PFSK-1 (cell line): ENCODE measurements at regions not wholly inside any gene's neighbourhood (a gene's known extent, or its start where the extent isn't known, plus 50 kb on each side); places are given as distances from the start of the nearest gene placed in this dataset.

ENCODE experiments used
- FOXP2 ChIP-seq: optimal IDR thresholded peaks from 2 replicates; pipeline ENCODE3; 2011; ENCODE audit warnings: borderline replicate concordance, control low read depth, inconsistent platforms; ENCODE audit not compliant: insufficient read depth; ENCODE audit errors: extremely low read length, extremely low read depth
- POLR2AphosphoS5 ChIP-seq: IDR thresholded peaks from 2 replicates; pipeline ENCODE4 v1.6.1; 2012; ENCODE audit warnings: low read depth, mild to moderate bottlenecking, control low read depth, low read length, moderate library complexity
- SIN3A ChIP-seq: IDR thresholded peaks from 2 replicates; pipeline ENCODE4 v1.6.1; 2012; ENCODE audit warnings: mild to moderate bottlenecking, low read length, moderate library complexity, borderline replicate concordance; ENCODE audit not compliant: insufficient read depth
- TAF1 ChIP-seq: IDR thresholded peaks from 2 replicates; pipeline ENCODE4 v1.6.1; 2012; ENCODE audit warnings: low read length, control low read depth, borderline replicate concordance; ENCODE audit not compliant: insufficient read depth
- TF ChIP-seq, protein P1 (sequence below), 2 experiments: IDR thresholded peaks; 2 replicates each; pipeline versions ENCODE4 v1.6.1 to v1.8.0; 2011 to 2012; ENCODE audit warnings: low read depth in 2 of 2, low read length in 2 of 2, control low read depth in 1 of 2, inconsistent platforms in 1 of 2, mild to moderate bottlenecking in 1 of 2, moderate library complexity in 1 of 2; ENCODE audit not compliant: insufficient read depth in 1 of 2

DNA sequence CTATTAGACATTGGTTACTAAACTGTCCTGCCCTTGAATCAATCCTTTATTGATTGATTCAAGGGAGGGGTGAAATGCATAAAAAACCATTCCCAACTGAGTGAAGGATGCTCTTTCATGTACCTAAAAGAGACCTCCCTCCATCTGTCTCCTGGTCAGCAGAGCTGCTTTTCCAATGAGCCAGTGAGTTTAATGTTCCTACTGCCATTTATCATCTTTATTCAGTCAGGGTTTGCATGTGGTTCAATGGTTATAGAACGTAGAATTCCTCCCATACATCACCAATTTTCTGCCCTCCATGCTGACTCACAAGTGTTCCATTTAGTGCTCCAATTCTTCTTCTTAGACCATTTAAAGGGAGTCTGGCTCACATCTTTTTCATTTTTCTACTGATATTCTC lies 199.1 kb upstream of the PCSK5 start:
- TF ChIP-seq TAF1: no peak
- TF ChIP-seq, protein P1, sequence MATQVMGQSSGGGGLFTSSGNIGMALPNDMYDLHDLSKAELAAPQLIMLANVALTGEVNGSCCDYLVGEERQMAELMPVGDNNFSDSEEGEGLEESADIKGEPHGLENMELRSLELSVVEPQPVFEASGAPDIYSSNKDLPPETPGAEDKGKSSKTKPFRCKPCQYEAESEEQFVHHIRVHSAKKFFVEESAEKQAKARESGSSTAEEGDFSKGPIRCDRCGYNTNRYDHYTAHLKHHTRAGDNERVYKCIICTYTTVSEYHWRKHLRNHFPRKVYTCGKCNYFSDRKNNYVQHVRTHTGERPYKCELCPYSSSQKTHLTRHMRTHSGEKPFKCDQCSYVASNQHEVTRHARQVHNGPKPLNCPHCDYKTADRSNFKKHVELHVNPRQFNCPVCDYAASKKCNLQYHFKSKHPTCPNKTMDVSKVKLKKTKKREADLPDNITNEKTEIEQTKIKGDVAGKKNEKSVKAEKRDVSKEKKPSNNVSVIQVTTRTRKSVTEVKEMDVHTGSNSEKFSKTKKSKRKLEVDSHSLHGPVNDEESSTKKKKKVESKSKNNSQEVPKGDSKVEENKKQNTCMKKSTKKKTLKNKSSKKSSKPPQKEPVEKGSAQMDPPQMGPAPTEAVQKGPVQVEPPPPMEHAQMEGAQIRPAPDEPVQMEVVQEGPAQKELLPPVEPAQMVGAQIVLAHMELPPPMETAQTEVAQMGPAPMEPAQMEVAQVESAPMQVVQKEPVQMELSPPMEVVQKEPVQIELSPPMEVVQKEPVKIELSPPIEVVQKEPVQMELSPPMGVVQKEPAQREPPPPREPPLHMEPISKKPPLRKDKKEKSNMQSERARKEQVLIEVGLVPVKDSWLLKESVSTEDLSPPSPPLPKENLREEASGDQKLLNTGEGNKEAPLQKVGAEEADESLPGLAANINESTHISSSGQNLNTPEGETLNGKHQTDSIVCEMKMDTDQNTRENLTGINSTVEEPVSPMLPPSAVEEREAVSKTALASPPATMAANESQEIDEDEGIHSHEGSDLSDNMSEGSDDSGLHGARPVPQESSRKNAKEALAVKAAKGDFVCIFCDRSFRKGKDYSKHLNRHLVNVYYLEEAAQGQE (IDR thresholded peaks at IDR 0.05; ENCODE audit: insufficient read depth in 1 of 2, low read depth in 2 of 2, low read length in 2 of 2): no peak
- no peak for TF ChIP-seq FOXP2
- TF ChIP-seq SIN3A: no peak
- TF ChIP-seq POLR2AphosphoS5: no peak

DNA sequence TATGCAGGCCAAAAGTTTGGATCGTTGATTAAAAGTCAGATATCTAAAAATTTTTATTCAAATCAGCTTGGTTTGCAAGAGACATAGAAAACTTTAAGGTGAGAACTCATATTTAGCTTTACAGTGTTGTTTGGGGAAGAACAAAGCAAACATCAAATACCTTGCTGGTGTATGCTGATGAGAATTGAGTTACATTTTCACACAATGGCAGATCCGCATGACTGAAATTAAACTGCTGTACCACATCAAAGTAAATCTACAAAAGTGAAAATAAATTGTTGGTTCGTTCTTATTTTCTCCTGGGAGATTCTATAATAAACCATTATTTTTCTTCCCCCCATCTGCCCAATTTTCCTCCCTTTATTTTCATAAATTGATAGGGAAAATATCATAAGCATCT lies 198.2 kb upstream of the PCSK5 start:
- no peak for TF ChIP-seq TAF1
- TF ChIP-seq SIN3A: no peak
- TF ChIP-seq FOXP2: no peak
- TF ChIP-seq, protein P1 (IDR thresholded peaks at IDR 0.05; ENCODE audit: insufficient read depth in 1 of 2, low read depth in 2 of 2, low read length in 2 of 2): no peak
- no peak for TF ChIP-seq POLR2AphosphoS5

DNA sequence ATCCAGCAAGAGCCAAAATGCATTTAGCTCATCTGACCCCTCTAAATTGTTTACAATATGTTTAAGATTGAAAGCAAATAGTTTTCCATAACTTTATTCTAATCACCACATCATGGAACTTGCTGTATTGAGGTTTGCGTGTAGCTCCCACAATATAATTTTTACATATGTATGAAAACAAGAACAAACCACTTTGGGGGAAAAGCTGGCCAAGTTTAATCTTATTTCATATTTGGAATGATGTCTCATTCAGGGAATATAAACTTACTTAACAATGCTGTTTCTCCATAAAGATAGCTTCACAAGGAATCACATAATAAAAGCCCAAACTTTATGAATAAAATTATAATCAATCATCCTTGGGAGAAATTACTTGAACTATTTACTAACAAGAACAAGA lies 194.6 kb upstream of the PCSK5 start:
- no peak for TF ChIP-seq SIN3A
- no peak for TF ChIP-seq POLR2AphosphoS5
- TF ChIP-seq, protein P1 (IDR thresholded peaks at IDR 0.05; ENCODE audit: insufficient read depth in 1 of 2, low read depth in 2 of 2, low read length in 2 of 2): no peak
- TF ChIP-seq FOXP2: no peak
- no peak for TF ChIP-seq TAF1

DNA sequence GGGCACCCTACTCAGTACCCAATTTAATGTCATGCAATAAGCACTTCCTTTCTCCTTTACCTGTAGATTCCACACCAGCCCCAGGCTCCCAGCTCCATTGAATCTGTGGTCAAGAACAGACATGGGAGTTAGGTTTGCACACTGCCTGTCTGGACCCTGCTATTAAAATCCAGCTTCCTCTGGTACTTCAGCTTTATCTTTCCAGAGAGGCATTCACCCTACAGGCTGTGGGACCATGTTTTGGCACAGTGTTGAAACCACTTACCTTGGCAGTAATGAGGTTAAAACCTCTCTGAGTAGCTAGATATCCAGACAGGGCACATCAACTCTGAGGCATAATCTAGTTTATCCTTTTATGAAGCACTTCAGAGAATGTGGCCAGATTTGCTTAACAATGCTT lies 191.5 kb upstream of the PCSK5 start:
- TF ChIP-seq SIN3A: no peak
- TF ChIP-seq TAF1: no peak
- no peak for TF ChIP-seq POLR2AphosphoS5
- no peak for TF ChIP-seq FOXP2
- TF ChIP-seq, protein P1 (IDR thresholded peaks at IDR 0.05; ENCODE audit: insufficient read depth in 1 of 2, low read depth in 2 of 2, low read length in 2 of 2): no peak

DNA sequence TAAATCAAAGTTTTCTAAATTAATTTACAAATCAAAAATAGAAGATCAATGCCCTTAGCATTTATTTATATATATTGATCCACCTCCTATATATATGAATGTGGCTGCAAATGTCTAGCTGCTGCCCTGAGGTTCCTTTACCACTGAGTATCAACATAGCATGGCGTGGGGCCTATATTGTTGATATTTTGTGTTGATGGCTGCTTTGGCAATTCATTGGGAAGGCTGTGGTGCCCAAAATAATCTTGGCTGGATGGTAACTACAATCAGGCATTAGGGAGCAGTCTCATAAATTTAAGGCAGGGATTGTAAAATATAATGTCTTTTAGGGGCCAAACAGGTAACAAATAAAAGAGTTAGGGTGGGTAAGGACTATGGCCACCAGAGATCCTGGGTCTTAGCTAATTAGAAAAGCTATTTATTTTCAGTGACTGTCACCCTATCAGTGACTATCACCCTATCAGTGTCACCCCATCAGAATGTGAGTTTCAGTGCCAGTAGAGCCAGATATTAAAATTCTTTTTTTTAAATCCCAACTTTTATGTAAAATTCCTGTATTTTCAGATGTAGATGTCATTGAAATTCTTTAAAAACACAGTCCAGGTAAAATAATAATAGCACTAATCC lies 190.7 kb upstream of the PCSK5 start:
- TF ChIP-seq FOXP2 (no peak), SIN3A (no peak), TAF1 (no peak), POLR2AphosphoS5 (no peak)
- TF ChIP-seq, protein P1 (IDR thresholded peaks at IDR 0.05; ENCODE audit: insufficient read depth in 1 of 2, low read depth in 2 of 2, low read length in 2 of 2): no peak
